H1 (cell line): ENCODE measurements at regions not wholly inside any gene's neighbourhood (a gene's known extent, or its start where the extent isn't known, plus 50 kb on each side); places are given as distances from the start of the nearest gene placed in this dataset.

ENCODE experiments used
- MAFK ChIP-seq: IDR thresholded peaks from 2 replicates; pipeline ENCODE4 v1.6.1; 2012; ENCODE audit warnings: low read depth, mild to moderate bottlenecking, improper control_type of control experiment, low read length
- NRF1 ChIP-seq: IDR thresholded peaks from 2 replicates; pipeline ENCODE4 v1.6.1; 2011; ENCODE audit warnings: mild to moderate bottlenecking, low read depth, low read length, improper control_type of control experiment

GRCh38 chr6:156691018-156691417 is 86.2 kb upstream of the ARID1B start (continued):
- TF ChIP-seq NRF1: no peak
- no peak for TF ChIP-seq MAFK
